GM19395 (cell line): ENCODE measurements at regions not wholly inside any gene's neighbourhood (a gene's known extent, or its start where the extent isn't known, plus 50 kb on each side); places are given as distances from the start of the nearest gene placed in this dataset.
"Not testable (repeated sequence)": the region's sequence is repeated elsewhere in the genome, so short reads cannot be mapped to it uniquely, and the experiment has no call there.

Experiments used
- ATAC-seq: cut with Tn5 transposase; IDR thresholded peaks from one replicate; pipeline ENCODE4 v1.9.1; 2021; ENCODE audit warnings: mild to moderate bottlenecking, moderate library complexity; ENCODE audit not compliant: unreplicated experiment

- ATAC-seq = no peak
Measured at GRCh38 chr18:8882632-8883408, 177.5 kb downstream of the MTCL1 start.

GRCh38 chr18:8883409-8883668 is 178.0 kb downstream of the MTCL1 start:
- no peak for ATAC-seq

DNA sequence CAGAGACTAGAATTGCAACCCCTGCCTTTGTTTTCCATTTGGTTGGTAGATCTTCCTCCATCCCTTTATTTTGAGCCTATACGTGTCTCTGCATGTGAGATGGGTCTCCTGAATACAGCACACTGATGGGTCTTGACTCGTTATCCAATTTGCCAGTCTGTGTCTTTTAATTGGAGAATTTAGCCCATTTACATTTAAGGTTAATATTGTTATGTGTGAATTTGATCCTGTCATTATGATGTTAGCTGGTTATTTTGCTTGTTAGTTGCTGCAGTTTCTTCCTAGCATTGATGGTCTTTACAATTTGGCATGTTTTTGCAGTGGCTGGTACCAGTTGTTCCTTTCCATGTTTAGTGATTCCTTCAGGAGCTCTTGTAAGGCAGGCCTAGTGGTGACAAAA is 182.5 kb downstream of the MTCL1 start:
- ATAC-seq = not testable (repeated sequence)

GRCh38 chr18:8889489-8889888 is 184.1 kb downstream of the MTCL1 start:
- ATAC-seq = no peak

DNA sequence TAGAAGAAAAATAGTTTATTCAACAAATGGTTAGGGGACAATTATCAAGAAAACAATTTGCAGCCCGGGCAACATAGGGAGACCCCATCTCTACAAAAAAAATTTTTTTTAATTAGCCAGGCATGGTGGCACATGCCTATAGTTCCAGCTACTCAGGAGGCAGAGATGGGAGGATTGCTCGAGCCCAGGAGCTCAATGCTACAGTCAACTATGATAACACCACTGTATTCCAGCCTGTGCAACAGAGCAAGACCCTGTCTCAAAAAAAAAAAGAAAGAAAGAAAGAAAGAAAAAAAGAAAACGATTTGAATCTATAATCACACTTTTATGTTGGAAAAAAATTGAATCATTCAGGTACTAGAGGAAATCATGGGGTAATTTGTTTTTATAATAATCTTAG is 185.1 kb downstream of the MTCL1 start:
- not testable (repeated sequence) for ATAC-seq

- ATAC-seq = no peak
Measured at GRCh38 chr18:8890957-8891464, 185.7 kb downstream of the MTCL1 start.

DNA sequence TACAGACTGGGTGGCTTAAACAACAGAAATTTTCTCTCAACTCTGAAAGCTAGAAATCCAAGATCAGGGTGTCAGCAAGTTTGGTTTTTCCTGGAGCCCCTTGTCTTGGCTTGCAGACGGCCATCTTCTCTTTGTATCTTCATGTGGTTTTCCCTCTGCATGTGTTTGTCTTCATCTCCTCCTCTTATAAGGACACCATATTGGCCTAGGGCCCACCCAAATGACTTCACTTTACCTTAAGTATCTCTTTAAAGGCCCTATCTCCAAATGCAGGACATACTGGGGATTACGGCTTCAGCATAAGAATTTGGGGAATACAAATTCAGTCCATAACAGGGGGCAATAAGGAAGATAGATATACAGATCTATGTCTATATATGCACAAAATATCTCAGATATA is 187.9 kb downstream of the MTCL1 start:
- ATAC-seq = no peak

DNA sequence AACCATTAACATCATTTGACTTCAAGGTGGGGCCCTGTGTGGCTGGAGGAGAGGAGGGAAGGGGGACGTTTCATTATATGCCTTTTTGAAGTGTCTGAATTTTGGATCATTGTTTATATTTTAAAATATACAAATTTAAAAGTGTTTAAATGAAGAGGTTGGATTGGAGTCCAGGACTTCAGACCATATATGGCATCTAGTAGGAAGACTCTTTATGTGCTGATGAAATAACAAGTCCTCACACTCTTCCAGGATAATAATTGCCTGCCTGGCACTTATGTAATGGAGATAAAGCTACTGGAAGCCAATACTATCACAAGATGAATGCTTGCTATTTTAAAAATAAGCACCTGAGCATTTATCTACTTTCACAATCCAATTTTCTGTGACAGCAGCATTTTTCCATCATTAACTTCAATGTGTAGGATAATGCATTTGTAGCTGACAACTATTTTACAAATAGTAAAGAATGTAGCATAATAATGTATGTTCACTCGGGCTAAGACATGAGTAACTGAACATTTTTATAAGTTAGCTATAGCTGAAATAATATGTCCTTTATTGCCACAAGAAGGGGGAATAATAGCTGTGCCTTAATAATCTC is 188.4 kb downstream of the MTCL1 start:
- ATAC-seq = no peak

- ATAC-seq = no peak
Measured at GRCh38 chr18:8894823-8895222, 189.5 kb downstream of the MTCL1 start.

DNA sequence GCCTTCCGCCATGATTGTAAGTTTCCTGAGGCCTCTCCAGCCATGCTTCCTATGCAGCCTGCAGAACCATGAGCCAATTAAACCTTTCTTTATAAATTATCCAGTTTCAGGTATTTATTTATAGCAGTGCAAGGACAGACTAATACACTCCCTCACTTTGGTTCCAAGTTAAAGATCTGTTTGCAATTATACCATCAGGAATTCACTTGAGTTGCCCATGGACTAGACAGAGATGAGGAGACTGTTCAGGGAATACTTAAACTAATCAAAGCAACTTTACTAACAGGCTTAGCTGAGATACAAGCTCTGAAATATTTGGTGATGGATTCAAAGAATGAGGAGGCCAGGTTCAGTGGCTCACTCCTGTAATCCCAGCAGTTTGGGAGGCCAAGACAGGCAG is 190.0 kb downstream of the MTCL1 start:
- ATAC-seq = no peak

DNA sequence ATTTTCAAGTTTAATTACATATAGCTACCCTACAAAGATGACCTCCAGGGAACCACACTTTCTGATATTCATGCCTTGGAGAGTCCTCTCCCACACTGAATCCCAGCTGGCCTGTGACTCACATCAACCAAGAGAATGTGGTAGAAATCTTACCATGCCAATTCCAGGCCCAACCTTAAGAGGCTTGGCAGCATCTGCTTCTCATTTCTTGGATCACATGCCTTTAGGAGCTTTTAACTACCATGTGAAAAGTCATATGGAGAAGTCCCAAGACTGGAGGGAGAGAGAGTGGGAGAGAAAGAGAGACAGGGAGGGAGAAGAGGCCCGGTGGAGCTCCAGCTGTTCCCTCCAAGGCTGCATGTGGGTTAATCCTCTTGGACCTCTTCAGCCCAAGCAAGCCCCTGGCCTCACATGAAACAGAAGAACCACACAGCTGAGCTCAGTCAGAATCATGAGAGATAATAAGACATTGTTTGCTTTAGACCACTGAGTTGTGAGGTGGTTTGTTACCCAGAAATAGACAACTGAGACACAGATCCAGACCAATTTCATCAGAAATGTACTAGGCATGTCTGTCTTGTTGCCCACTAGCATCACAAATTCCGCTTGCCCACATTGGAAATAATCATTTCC is 190.7 kb downstream of the MTCL1 start:
- ATAC-seq = no peak

GRCh38 chr18:8899000-8899399 is 193.6 kb downstream of the MTCL1 start:
- no peak for ATAC-seq

DNA sequence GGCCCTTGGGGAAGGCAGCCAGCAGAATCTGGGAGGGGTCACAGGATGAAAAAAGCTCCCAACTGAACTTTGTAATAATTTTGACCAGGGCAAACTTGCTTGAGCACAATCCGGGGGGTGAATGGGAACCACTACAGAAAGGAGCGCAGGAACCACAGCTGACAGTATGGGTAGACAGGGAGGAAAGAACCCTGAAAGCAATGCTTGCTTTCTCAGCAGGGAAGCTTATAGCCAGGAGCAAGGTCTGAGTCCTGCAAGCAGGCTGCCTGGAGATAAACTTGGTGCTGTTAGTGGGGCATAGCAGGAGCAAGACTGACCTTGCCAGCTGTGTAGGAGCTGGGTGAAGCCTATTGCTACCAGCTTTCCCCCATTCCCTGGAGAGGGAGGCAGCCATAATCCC is 195.2 kb downstream of the MTCL1 start:
- no peak for ATAC-seq

DNA sequence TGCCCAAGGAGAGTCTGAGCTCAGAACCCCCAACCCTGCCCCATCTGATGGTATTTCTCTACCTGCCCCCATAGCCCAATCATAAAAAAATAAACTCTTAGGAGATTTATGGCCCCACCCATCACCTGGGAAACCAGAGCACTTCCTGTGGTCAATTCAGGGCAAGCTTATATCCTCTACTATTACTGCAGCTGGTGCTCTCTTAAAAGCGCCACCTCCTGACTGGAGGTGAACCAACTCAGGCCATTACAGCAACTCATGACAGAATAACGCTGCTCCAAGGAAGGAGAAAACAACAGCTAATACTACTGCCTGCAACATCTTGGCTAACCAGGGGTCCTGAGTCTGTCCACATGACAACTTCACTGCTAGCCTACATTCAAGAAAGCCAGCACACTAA is 195.7 kb downstream of the MTCL1 start:
- no peak for ATAC-seq

- ATAC-seq = no peak
Measured at GRCh38 chr18:8904316-8904715, 198.2 kb upstream of the NDUFV2 start.

- no peak for ATAC-seq
Measured at GRCh38 chr18:8908792-8909510, 193.5 kb upstream of the NDUFV2 start.

DNA sequence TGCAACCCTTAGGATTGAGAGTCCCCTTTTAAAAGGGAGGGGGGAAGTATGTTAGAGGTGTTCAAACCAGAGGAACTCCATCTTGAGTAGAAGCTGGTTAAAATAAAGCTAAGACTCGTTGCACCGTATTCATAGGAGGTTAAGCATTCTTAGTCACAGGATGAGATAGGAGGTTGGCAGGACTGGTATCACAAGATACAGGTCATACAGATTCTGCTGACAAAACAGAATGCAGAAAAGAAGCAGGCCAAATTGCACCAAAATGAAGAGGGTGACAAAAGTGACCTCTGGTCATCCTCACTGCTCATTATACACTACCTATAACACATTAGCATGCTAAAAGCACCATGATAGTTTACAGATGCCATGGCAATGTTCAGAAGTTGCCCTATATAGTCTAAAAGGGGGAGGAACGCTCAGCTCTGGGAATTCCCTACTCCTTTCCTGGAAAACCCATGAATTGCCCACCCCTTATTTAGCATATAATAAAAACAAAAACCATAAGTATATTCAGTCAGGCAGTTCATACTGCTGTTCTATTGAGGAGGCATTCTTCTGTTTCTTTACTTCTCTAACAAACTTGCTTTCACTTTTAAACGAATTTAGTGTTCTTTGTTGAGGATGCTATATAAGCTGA is 192.2 kb upstream of the NDUFV2 start:
- no peak for ATAC-seq

DNA sequence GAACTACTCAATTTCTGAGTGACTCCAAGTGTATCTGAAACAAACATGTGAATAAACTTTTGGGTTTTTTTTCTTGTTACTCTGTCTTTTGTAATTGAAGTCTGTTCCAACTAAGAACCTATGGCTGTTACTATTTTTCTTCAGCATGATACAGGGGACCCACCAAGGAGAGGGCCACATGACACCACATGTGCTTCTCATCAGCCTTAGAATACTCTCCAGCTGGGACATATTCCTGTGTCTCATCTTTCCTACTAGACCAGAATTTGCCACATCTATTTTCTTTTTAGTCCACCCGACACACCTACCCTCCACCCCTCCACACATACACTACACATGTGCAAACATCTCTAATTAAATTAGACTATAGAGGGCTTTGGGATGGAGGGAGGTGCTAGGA is 191.7 kb upstream of the NDUFV2 start:
- ATAC-seq = no peak

DNA sequence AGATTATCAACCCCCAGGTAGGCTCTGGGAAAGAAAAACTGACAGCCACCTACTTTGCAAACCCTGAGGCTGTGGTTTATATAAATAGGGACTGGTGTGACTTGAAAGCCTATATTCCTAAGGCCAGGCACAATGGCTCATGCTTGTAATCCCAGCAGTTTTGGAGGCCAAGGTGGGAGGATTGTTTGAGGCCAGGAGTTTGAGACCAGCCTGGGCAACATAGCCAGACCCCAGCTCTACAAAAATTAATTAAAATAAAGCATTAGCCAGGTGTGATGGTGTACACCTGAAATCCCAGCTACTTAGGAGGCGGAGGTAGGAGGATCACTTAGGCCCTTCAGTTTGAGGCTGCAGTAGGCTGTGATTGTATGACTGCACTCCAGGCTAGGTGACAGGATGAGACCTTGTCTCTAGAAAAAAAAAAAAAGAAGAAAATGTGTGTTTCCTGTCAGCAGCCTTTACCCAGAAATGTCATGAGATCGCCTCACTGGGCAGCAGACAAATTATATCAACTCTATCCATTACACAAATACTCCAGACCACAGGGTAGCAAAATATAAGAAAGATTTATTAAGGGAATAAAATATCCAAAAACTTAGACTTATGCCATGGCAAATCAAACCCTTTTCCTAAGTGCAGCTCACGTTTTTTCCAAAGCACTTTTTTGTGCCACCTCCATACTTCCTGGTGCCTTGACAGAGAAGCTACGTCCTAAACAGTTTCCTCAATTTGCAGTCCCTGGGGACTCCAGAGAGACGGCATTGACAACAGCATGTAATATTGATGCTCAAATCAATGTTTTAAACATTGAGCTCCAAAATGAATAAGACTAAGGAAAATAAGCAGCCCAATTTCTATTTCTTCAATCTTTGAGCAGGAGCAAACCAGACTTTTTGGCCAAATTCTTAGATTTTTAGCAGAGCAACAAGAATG is 190.8 kb upstream of the NDUFV2 start:
- ATAC-seq = peak; percentile 22
